ENCODE measurements at regions not wholly inside any gene's neighbourhood (a gene's known extent, or its start where the extent isn't known, plus 50 kb on each side); places are given as distances from the start of the nearest gene placed in this dataset.
"Not testable (repeated sequence)": the region's sequence is repeated elsewhere in the genome, so short reads cannot be mapped to it uniquely, and the experiment has no call there.

- no peaks in the 10 kb centered on the region for H3K4me1 Mint-ChIP-seq
- Histone ChIP-seq H3K27ac (ENCODE audit: insufficient read depth, low read length, poor library complexity, severe bottlenecking) (no peak overlapping the region), H3K27me3 (ENCODE audit: control insufficient read depth, insufficient read depth, low read length) (no peaks in the 10 kb centered on the region), H3K4me1 (ENCODE audit: control insufficient read depth, insufficient read depth, low read length, poor library complexity, severe bottlenecking) (no peaks in the 10 kb centered on the region), H3K9me3 (ENCODE audit: control insufficient read depth in 2 of 2, low read length in 2 of 2) (no peaks in the 10 kb centered on the region), H3K36me3 (ENCODE audit: control insufficient read depth, insufficient read depth, low read length) (no peaks in the 10 kb centered on the region), H3K4me3 (ENCODE audit: low read depth, low read length) (no peak overlapping the region)
- DNase-seq (no peak), ATAC-seq (ENCODE audit: low read depth in 2 of 2) (no peak)
- no peak overlapping the region for H3K27ac Mint-ChIP-seq
- H3K36me3 Mint-ChIP-seq, result no peaks in the 10 kb centered on the region
- H3K27me3 Mint-ChIP-seq, result peaks cover 13% of the 10 kb centered on the region
- no peak overlapping the region for H3K4me3 Mint-ChIP-seq
- peaks cover 0 to 1% (median 0%) of the 10 kb centered on the region in 7 donors for H3K9me3 Mint-ChIP-seq
These were observed 1121.8 kb downstream of the TBC1D22A start for GRCh38 chr22:47884200-47884599.

GRCh38 chr22:47883757-47884156 lies 1121.3 kb downstream of the TBC1D22A start:
- H3K9me3 Mint-ChIP-seq, result peaks cover 0 to 1% (median 0%) of the 10 kb centered on the region in 7 donors
- Histone ChIP-seq H3K27me3 (ENCODE audit: control insufficient read depth, insufficient read depth, low read length) (no peaks in the 10 kb centered on the region), H3K4me3 (ENCODE audit: low read depth, low read length) (no peak overlapping the region), H3K27ac (ENCODE audit: insufficient read depth, low read length, poor library complexity, severe bottlenecking) (no peak overlapping the region), H3K36me3 (ENCODE audit: control insufficient read depth, insufficient read depth, low read length) (no peaks in the 10 kb centered on the region), H3K4me1 (ENCODE audit: control insufficient read depth, insufficient read depth, low read length, poor library complexity, severe bottlenecking) (no peaks in the 10 kb centered on the region), H3K9me3 (ENCODE audit: control insufficient read depth in 2 of 2, low read length in 2 of 2) (no peaks in the 10 kb centered on the region)
- H3K4me3 Mint-ChIP-seq, result no peak overlapping the region
- no peaks in the 10 kb centered on the region for H3K36me3 Mint-ChIP-seq
- no peaks in the 10 kb centered on the region for H3K4me1 Mint-ChIP-seq
- DNase-seq (no peak), ATAC-seq (ENCODE audit: low read depth in 2 of 2) (no peak)
- H3K27me3 Mint-ChIP-seq, result peaks cover 13% of the 10 kb centered on the region
- H3K27ac Mint-ChIP-seq, result no peak overlapping the region

- Mint-ChIP-seq H3K9me3 (peaks cover 0 to 3% (median 0%) of the 10 kb centered on the region in 7 donors), H3K4me3 (no peak overlapping the region), H3K4me1 (no peaks in the 10 kb centered on the region), H3K27me3 (peaks cover 13% of the 10 kb centered on the region), H3K27ac (no peak overlapping the region), H3K36me3 (no peaks in the 10 kb centered on the region)
- H3K4me1 ChIP-seq (ENCODE audit: control insufficient read depth, insufficient read depth, low read length, poor library complexity, severe bottlenecking), result no peaks in the 10 kb centered on the region
- H3K4me3 ChIP-seq (ENCODE audit: low read depth, low read length), result no peak overlapping the region
- H3K27ac ChIP-seq (ENCODE audit: insufficient read depth, low read length, poor library complexity, severe bottlenecking), result no peak overlapping the region
- H3K9me3 ChIP-seq (ENCODE audit: control insufficient read depth in 2 of 2, low read length in 2 of 2), result no peaks in the 10 kb centered on the region
- peaks cover 3% of the 10 kb centered on the region for H3K27me3 ChIP-seq (ENCODE audit: control insufficient read depth, insufficient read depth, low read length)
- no peaks in the 10 kb centered on the region for H3K36me3 ChIP-seq (ENCODE audit: control insufficient read depth, insufficient read depth, low read length)
- ATAC-seq (ENCODE audit: low read depth in 2 of 2) (no peak), DNase-seq (no peak)
These were observed 1116.9 kb downstream of the TBC1D22A start for GRCh38 chr22:47879346-47879745.

- Mint-ChIP-seq H3K9me3 (peaks cover 0 to 3% (median 0%) of the 10 kb centered on the region in 7 donors), H3K4me3 (no peak overlapping the region), H3K27me3 (peaks cover 13% of the 10 kb centered on the region), H3K27ac (no peak overlapping the region), H3K36me3 (no peaks in the 10 kb centered on the region), H3K4me1 (no peaks in the 10 kb centered on the region)
- no peak for DNase-seq
- H3K27me3 ChIP-seq (ENCODE audit: control insufficient read depth, insufficient read depth, low read length), result peaks cover 3% of the 10 kb centered on the region
- no peak for ATAC-seq (ENCODE audit: low read depth in 2 of 2)
- no peak overlapping the region for H3K27ac ChIP-seq (ENCODE audit: insufficient read depth, low read length, poor library complexity, severe bottlenecking)
- H3K9me3 ChIP-seq (ENCODE audit: control insufficient read depth in 2 of 2, low read length in 2 of 2), result no peaks in the 10 kb centered on the region
- no peak overlapping the region for H3K4me3 ChIP-seq (ENCODE audit: low read depth, low read length)
- no peaks in the 10 kb centered on the region for H3K4me1 ChIP-seq (ENCODE audit: control insufficient read depth, insufficient read depth, low read length, poor library complexity, severe bottlenecking)
- H3K36me3 ChIP-seq (ENCODE audit: control insufficient read depth, insufficient read depth, low read length), result no peaks in the 10 kb centered on the region
These were observed 1116.0 kb downstream of the TBC1D22A start for GRCh38 chr22:47878460-47878859.

GRCh38 chr22:47872761-47873535 lies 1110.5 kb downstream of the TBC1D22A start:
- ATAC-seq (ENCODE audit: low read depth in 2 of 2), result no peak
- H3K9me3 Mint-ChIP-seq, result peaks cover 0 to 5% (median under 1%) of the 10 kb centered on the region in 7 donors
- peaks cover 6% of the 10 kb centered on the region for H3K27me3 Mint-ChIP-seq
- peaks cover 3% of the 10 kb centered on the region for H3K27me3 ChIP-seq (ENCODE audit: control insufficient read depth, insufficient read depth, low read length)
- no peaks in the 10 kb centered on the region for H3K4me1 Mint-ChIP-seq
- H3K27ac ChIP-seq (ENCODE audit: insufficient read depth, low read length, poor library complexity, severe bottlenecking), result no peak overlapping the region
- no peaks in the 10 kb centered on the region for H3K4me1 ChIP-seq (ENCODE audit: control insufficient read depth, insufficient read depth, low read length, poor library complexity, severe bottlenecking)
- H3K4me3 Mint-ChIP-seq, result no peak overlapping the region
- no peak overlapping the region for H3K4me3 ChIP-seq (ENCODE audit: low read depth, low read length)
- peaks cover 0 to 3% of the 10 kb centered on the region in 2 experiments for H3K9me3 ChIP-seq (ENCODE audit: control insufficient read depth in 2 of 2, low read length in 2 of 2)
- H3K36me3 Mint-ChIP-seq, result no peaks in the 10 kb centered on the region
- no peaks in the 10 kb centered on the region for H3K36me3 ChIP-seq (ENCODE audit: control insufficient read depth, insufficient read depth, low read length)
- H3K27ac Mint-ChIP-seq, result no peak overlapping the region
- no peak for DNase-seq

GRCh38 chr22:47865626-47866025 lies 1103.2 kb downstream of the TBC1D22A start:
- Mint-ChIP-seq H3K27ac (no peak overlapping the region), H3K9me3 (peaks cover 0 to 7% (median 2%) of the 10 kb centered on the region in 7 donors), H3K4me3 (no peak overlapping the region), H3K36me3 (no peaks in the 10 kb centered on the region), H3K4me1 (no peaks in the 10 kb centered on the region), H3K27me3 (no peaks in the 10 kb centered on the region)
- ATAC-seq (ENCODE audit: low read depth in 2 of 2) (no peak), DNase-seq (no peak)
- Histone ChIP-seq H3K36me3 (ENCODE audit: control insufficient read depth, insufficient read depth, low read length) (no peaks in the 10 kb centered on the region), H3K4me3 (ENCODE audit: low read depth, low read length) (no peak overlapping the region), H3K27ac (ENCODE audit: insufficient read depth, low read length, poor library complexity, severe bottlenecking) (no peak overlapping the region), H3K9me3 (ENCODE audit: control insufficient read depth in 2 of 2, low read length in 2 of 2) (peaks cover 0 to 6% of the 10 kb centered on the region in 2 experiments), H3K27me3 (ENCODE audit: control insufficient read depth, insufficient read depth, low read length) (no peaks in the 10 kb centered on the region), H3K4me1 (ENCODE audit: control insufficient read depth, insufficient read depth, low read length, poor library complexity, severe bottlenecking) (no peaks in the 10 kb centered on the region)

GRCh38 chr22:47862394-47862793 lies 1099.9 kb downstream of the TBC1D22A start:
- H3K27ac ChIP-seq (ENCODE audit: insufficient read depth, low read length, poor library complexity, severe bottlenecking), result no peak overlapping the region
- H3K27me3 ChIP-seq (ENCODE audit: control insufficient read depth, insufficient read depth, low read length), result no peaks in the 10 kb centered on the region
- Mint-ChIP-seq H3K36me3 (no peaks in the 10 kb centered on the region), H3K4me1 (no peaks in the 10 kb centered on the region), H3K27ac (no peak overlapping the region), H3K9me3 (peaks cover 0 to 3% (median 0%) of the 10 kb centered on the region in 7 donors), H3K27me3 (no peaks in the 10 kb centered on the region), H3K4me3 (no peak overlapping the region)
- DNase-seq, result no peak
- no peaks in the 10 kb centered on the region for H3K4me1 ChIP-seq (ENCODE audit: control insufficient read depth, insufficient read depth, low read length, poor library complexity, severe bottlenecking)
- no peak for ATAC-seq (ENCODE audit: low read depth in 2 of 2)
- no peak overlapping the region for H3K4me3 ChIP-seq (ENCODE audit: low read depth, low read length)
- H3K9me3 ChIP-seq (ENCODE audit: control insufficient read depth in 2 of 2, low read length in 2 of 2), result peaks cover 0 to 3% of the 10 kb centered on the region in 2 experiments
- H3K36me3 ChIP-seq (ENCODE audit: control insufficient read depth, insufficient read depth, low read length), result no peaks in the 10 kb centered on the region

- H3K36me3 Mint-ChIP-seq; H3K4me1 ChIP-seq (ENCODE audit: control insufficient read depth, insufficient read depth, low read length, poor library complexity, severe bottlenecking); H3K27me3 ChIP-seq (ENCODE audit: control insufficient read depth, insufficient read depth, low read length); H3K9me3 ChIP-seq (ENCODE audit: control insufficient read depth in 2 of 2, low read length in 2 of 2); H3K27me3 Mint-ChIP-seq; H3K4me1 Mint-ChIP-seq; H3K9me3 Mint-ChIP-seq; H3K36me3 ChIP-seq (ENCODE audit: control insufficient read depth, insufficient read depth, low read length); ATAC-seq (ENCODE audit: low read depth in 2 of 2); H3K4me3 Mint-ChIP-seq; DNase-seq; H3K4me3 ChIP-seq (ENCODE audit: low read depth, low read length); H3K27ac ChIP-seq (ENCODE audit: insufficient read depth, low read length, poor library complexity, severe bottlenecking); H3K27ac Mint-ChIP-seq: not testable (repeated sequence)
These were observed 1098.5 kb downstream of the TBC1D22A start for GRCh38 chr22:47860907-47861306.
